Prostate gland (tissue), 2 donors: ENCODE measurements at regions not wholly inside any gene's neighbourhood (a gene's known extent, or its start where the extent isn't known, plus 50 kb on each side); places are given as distances from the start of the nearest gene placed in this dataset.

Source experiments
- CTCF ChIP-seq, 4 experiments: fragments of 200-600 bp in 2 of 4; fragments of 450-650 bp in 2 of 4; sonication (generic) in 2 of 4; IDR thresholded peaks; 1 replicate in 3 of 4; 2 replicates in 1 of 4; pipeline ENCODE4 v1.5.1; 2016 to 2019; ENCODE audit warnings: antibody characterized with exemption in 4 of 4, mild to moderate bottlenecking in 2 of 4, moderate library complexity in 2 of 4
- POLR2A ChIP-seq: fragments of 450-650 bp; IDR thresholded peaks from one replicate; pipeline ENCODE4 v1.6.1; 2016; ENCODE audit warnings: antibody characterized with exemption, mild to moderate bottlenecking

GRCh38 chr6:113500221-113500620, 356.9 kb upstream of the MARCKS start:
- TF ChIP-seq POLR2A, result no peak
- no peak for TF ChIP-seq CTCF (IDR thresholded peaks at IDR 0.05)
